Thyroid gland (tissue), 4 donors: ENCODE measurements at regions not wholly inside any gene's neighbourhood (a gene's known extent, or its start where the extent isn't known, plus 50 kb on each side); places are given as distances from the start of the nearest gene placed in this dataset.

Experiments
- CTCF ChIP-seq, 6 experiments: fragments of 200-600 bp in 3 of 6; fragments of 450-650 bp in 3 of 6; sonication (generic) in 3 of 6; IDR thresholded peaks; one replicate each; pipeline ENCODE4 v1.5.1; 2016 to 2019; ENCODE audit warnings: antibody characterized with exemption in 6 of 6, mild to moderate bottlenecking in 2 of 6, inconsistent platforms in 1 of 6, moderate library complexity in 1 of 6
- POLR2A ChIP-seq, 2 donors: fragments of 450-650 bp; IDR thresholded peaks; one replicate each; pipeline ENCODE4 v1.6.1; 2017; ENCODE audit warnings: antibody characterized with exemption in 2 of 2, mild to moderate bottlenecking in 2 of 2, moderate library complexity in 1 of 2

DNA sequence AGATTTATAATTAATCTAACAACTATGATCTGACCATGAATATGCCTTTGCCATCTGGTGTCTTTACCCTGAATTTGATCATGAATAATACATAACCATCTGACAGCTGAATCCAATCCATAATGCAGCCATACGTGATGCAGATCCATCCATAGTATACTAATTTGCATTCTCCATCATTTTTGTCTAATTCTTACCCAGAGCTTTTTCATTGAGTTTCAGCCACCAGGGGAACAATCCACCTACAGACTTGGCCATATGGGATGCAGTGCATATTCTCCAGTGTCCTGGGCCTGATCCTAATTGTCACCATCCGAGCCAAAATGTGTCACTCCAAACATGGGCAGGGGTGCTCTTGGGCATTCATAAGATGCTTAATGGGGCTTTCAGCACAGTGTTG is 227.2 kb upstream of the CRIM1 start:
- TF ChIP-seq CTCF (IDR thresholded peaks at IDR 0.05), result no peak
- TF ChIP-seq POLR2A (IDR thresholded peaks at IDR 0.05), result no peak
